ENCODE measurements at regions not wholly inside any gene's neighbourhood (a gene's known extent, or its start where the extent isn't known, plus 50 kb on each side); places are given as distances from the start of the nearest gene placed in this dataset.
A peak's percentile ranks its signal among the peaks of the same experiment; 100 is the strongest.

DNA sequence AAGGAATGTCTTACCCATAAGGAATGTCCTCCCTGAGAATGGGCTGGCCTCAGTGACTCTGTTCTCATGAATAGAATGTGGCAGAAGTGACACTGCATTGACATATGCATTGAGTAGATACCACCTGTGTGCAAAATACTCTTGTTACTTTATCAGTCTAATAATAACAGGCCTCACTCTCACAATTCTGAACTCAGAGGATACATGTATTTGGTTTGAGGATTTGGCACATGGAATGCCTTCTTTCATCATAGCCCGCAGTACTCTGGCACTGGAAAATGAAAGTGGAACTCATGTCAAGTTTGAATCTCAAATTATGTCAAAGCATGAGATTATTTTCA lies 52.9 kb upstream of the PLCB4 start:
- no peak for DNase-seq
- H3K36me3 Mint-ChIP-seq (ENCODE audit: low read depth), result no peaks in the 10 kb centered on the region
- no peak for TF ChIP-seq CTCF (IDR thresholded peaks at IDR 0.05)
- H3K27me3 Mint-ChIP-seq (ENCODE audit: low read depth, poor library complexity), result no peaks in the 10 kb centered on the region
- H3K9me3 Mint-ChIP-seq, result no peaks in the 10 kb centered on the region
- peaks cover 9% of the 10 kb centered on the region for H3K4me1 Mint-ChIP-seq
- no peak overlapping the region for H3K4me3 Mint-ChIP-seq
- H3K27ac Mint-ChIP-seq, result peak overlapping the region; percentile 50

- Mint-ChIP-seq H3K4me1 (peaks cover 21% of the 10 kb centered on the region), H3K36me3 (ENCODE audit: low read depth) (no peaks in the 10 kb centered on the region), H3K27me3 (ENCODE audit: low read depth, poor library complexity) (peaks cover 8% of the 10 kb centered on the region), H3K4me3 (no peak overlapping the region), H3K9me3 (no peaks in the 10 kb centered on the region), H3K27ac (no peak overlapping the region)
- no peak for DNase-seq
- no peak for TF ChIP-seq CTCF (IDR thresholded peaks at IDR 0.05)
These were observed 50.5 kb upstream of the PLCB4 start for GRCh38 chr20:9018346-9018745.

All from nephron progenitor cell (in vitro differentiated cells).